K562 (cell line): ENCODE measurements at regions not wholly inside any gene's neighbourhood (a gene's known extent, or its start where the extent isn't known, plus 50 kb on each side); places are given as distances from the start of the nearest gene placed in this dataset.

Experiments
- ATAC-seq: fragments of 200-7000 bp; cut with Tn5 transposase; 3 replicates; pipeline ENCODE4 v1.9.1; 2020; ENCODE audit warnings: moderate library complexity
- BruUV-seq: library from RNA; stranded (reverse); fragments of 400-500 nt; replicated peaks from 2 replicates; lab custom pipeline; 2021; lab: Mats Ljungman, UMichigan
- CTCF ChIA-PET: fragments of 300-600 bp; formaldehyde crosslinking; extraction: SDS; loops from one replicate; lab custom pipeline; 2021; ENCODE audit warnings: low intra/inter-chr PET ratio; lab: Yijun Ruan, JAX
- POLR2A ChIA-PET: fragments of 300-600, 350-650 bp; sonication (Branson Sonifier 250); formaldehyde crosslinking; extraction: SDS; loops from one replicate; lab custom pipeline; 2021; ENCODE audit warnings: antibody characterized with exemption, inconsistent platforms; lab: Yijun Ruan, JAX
- DNase-seq, 4 experiments: peaks; one replicate each; pipeline versions ENCODE4 v3.0.0 to v3.0.0-alpha.2; 2011 to 2018; ENCODE audit warnings: low spot score in 3 of 4, mixed read lengths in 3 of 4; ENCODE audit errors: extremely low read depth in 1 of 4
- FAIRE-seq: peaks from 2 replicates; lab custom pipeline; 2011; peaks lifted over from hg19 to GRCh38; lab: Jason Lieb, UNC
- H2AFZ ChIP-seq: 2 replicates; pipeline ENCODE4 v1.6.0; 2011; ENCODE audit warnings: low read depth, low read length, control low read depth, inconsistent platforms
- H3K27ac ChIP-seq: fragments of 200-600 bp; 3 replicates; pipeline ENCODE4 v1.8.0; 2011; ENCODE audit warnings: low read depth, mild to moderate bottlenecking, control low read depth, inconsistent platforms, low read length, moderate library complexity, mixed read lengths; ENCODE audit errors: extremely low read depth
- H3K27me3 ChIP-seq, 2 experiments: fragments of 300-600 bp in 1 of 2; 2 replicates in 1 of 2; 3 replicates in 1 of 2; pipeline versions ENCODE4 v1.6.0 to v1.8.0; 2011; ENCODE audit warnings: inconsistent platforms in 2 of 2, low read length in 2 of 2, mild to moderate bottlenecking in 1 of 2, mixed read lengths in 1 of 2, moderate library complexity in 1 of 2; ENCODE audit not compliant: control insufficient read depth in 2 of 2, insufficient read depth in 2 of 2
- H3K36me3 ChIP-seq: fragments of 300-600 bp; 3 replicates; pipeline ENCODE4 v1.8.0; 2011; ENCODE audit warnings: mild to moderate bottlenecking, low read length, inconsistent platforms; ENCODE audit not compliant: control insufficient read depth, insufficient read depth
- H3K4me1 ChIP-seq, 2 experiments: fragments of 200-600 bp in 1 of 2; replicated peaks in 1 of 2; 2 replicates in 1 of 2; 3 replicates in 1 of 2; pipeline versions ENCODE4 v1.5.1 to v1.8.0; 2011; ENCODE audit warnings: inconsistent platforms in 2 of 2, low read length in 2 of 2, mild to moderate bottlenecking in 1 of 2, mixed read lengths in 1 of 2, moderate library complexity in 1 of 2; ENCODE audit not compliant: control insufficient read depth in 2 of 2, insufficient read depth in 2 of 2
- H3K4me2 ChIP-seq: 2 replicates; pipeline ENCODE4 v1.6.1; 2011; ENCODE audit warnings: low read length, control low read depth, inconsistent platforms, mixed read lengths; ENCODE audit not compliant: insufficient read depth
- H3K4me3 ChIP-seq: fragments of 200-600 bp; sonication (generic), shearing (Covaris generic); 2 replicates; pipeline ENCODE4 v1.5.1; 2016; ENCODE audit warnings: control low read depth, inconsistent platforms
- H3K79me2 ChIP-seq: fragments of 200-600 bp; 3 replicates; pipeline ENCODE4 v1.8.0; 2011; ENCODE audit warnings: low read length, inconsistent platforms; ENCODE audit not compliant: control insufficient read depth, insufficient read depth
- H3K9ac ChIP-seq, 2 experiments: 2 replicates each; pipeline versions ENCODE4 v1.6.0 to v1.6.1; 2011; ENCODE audit warnings: low read depth in 2 of 2, low read length in 2 of 2, control low read depth in 1 of 2, inconsistent platforms in 1 of 2, mild to moderate bottlenecking in 1 of 2, mixed read lengths in 1 of 2; ENCODE audit not compliant: insufficient read depth in 1 of 2
- H3K9me1 ChIP-seq: one replicate; pipeline ENCODE4 v1.6.0; 2011; ENCODE audit warnings: inconsistent platforms, mild to moderate bottlenecking, low read length, moderate library complexity; ENCODE audit not compliant: control insufficient read depth, insufficient read depth
- H3K9me3 ChIP-seq: replicated peaks from 2 replicates; pipeline ENCODE4 v1.5.1; 2011; ENCODE audit warnings: low read depth, low read length, inconsistent platforms; ENCODE audit not compliant: control insufficient read depth, insufficient read depth
- H4K20me1 ChIP-seq: replicated peaks from 2 replicates; pipeline ENCODE4 v1.6.1; 2011; ENCODE audit warnings: low read length, inconsistent platforms, mixed read lengths; ENCODE audit not compliant: control insufficient read depth, insufficient read depth
- CHD2 ChIP-seq: IDR thresholded peaks from 2 replicates; pipeline ENCODE4 v1.6.1; 2011; ENCODE audit warnings: low read depth, low read length
- E2F3 ChIP-seq: fragments of 250-450 bp; sonication (Bioruptor Pico); IDR thresholded peaks from 2 replicates; pipeline ENCODE4 v1.4.0; 2020; ENCODE audit warnings: mild to moderate bottlenecking
- MEF2D ChIP-seq: conservative IDR thresholded peaks from 2 replicates; pipeline ENCODE4 v1.6.1; 2016; ENCODE audit warnings: low read depth, missing genetic modification characterization, missing compliant biosample characterization
- NEUROD1 ChIP-seq: fragments of 150-350 bp; IDR thresholded peaks from 2 replicates; pipeline ENCODE4 v1.6.1; 2014; ENCODE audit warnings: borderline replicate concordance, low read length, low read depth; ENCODE audit not compliant: partially characterized antibody
- RFX1 ChIP-seq: fragments of 450-650 bp; IDR thresholded peaks from 2 replicates; pipeline ENCODE4 v1.6.1; 2016; ENCODE audit warnings: mild to moderate bottlenecking, moderate library complexity
- ZBTB8A ChIP-seq: fragments of 450-650 bp; IDR thresholded peaks from 2 replicates; pipeline ENCODE4 v1.6.1; 2018; ENCODE audit warnings: mild to moderate bottlenecking, moderate library complexity; ENCODE audit not compliant: partially characterized antibody
- WGBS: fragments of 100-300 bp; shearing (Covaris generic); methylation state at CpG from one replicate; pipeline ENCODE4 v1.1.6; 2016; ENCODE audit warnings: low coverage, mixed read lengths; ENCODE audit not compliant: insufficient coverage; ENCODE audit errors: missing lambda C conversion rate; 5-methylcytosine and 5-hydroxymethylcytosine counted together
- in situ Hi-C: fragments of 300-500 bp; cut with MboI; formaldehyde crosslinking; loops from 4 replicates; pipeline ENCODE4 v1.15.0; 2018; ENCODE audit warnings: inconsistent platforms, mixed read lengths
- intact Hi-C: fragments of 100-400 bp; cut with micrococcal nuclease; formaldehyde crosslinking; loops from 2 replicates; pipeline ENCODE4 v1.14.2; 2022
- TF ChIP-seq, protein P1 (sequence below): sonication (generic); IDR thresholded peaks from 2 replicates; pipeline ENCODE4 v1.6.1; 2016
- TF ChIP-seq, protein P2 (sequence below): conservative IDR thresholded peaks from 2 replicates; pipeline ENCODE4 v1.6.1; 2011; ENCODE audit warnings: low read depth, mild to moderate bottlenecking, low read length; ENCODE audit not compliant: control insufficient read depth
- TF ChIP-seq, protein P3 (sequence below): IDR thresholded peaks from 3 replicates; pipeline ENCODE4 v1.6.1; 2011; ENCODE audit warnings: borderline replicate concordance, mild to moderate bottlenecking; ENCODE audit not compliant: insufficient read length, insufficient read depth
- TF ChIP-seq, protein P4 (sequence below): sonication (generic); formaldehyde crosslinking; IDR thresholded peaks from 2 replicates; pipeline ENCODE4 v1.8.1; 2023; ENCODE audit warnings: mild to moderate bottlenecking, missing genetic modification reagents
- TF ChIP-seq, protein P5 (sequence below): sonication (generic); formaldehyde crosslinking; IDR thresholded peaks from 2 replicates; pipeline ENCODE4 v1.9.0; 2022; ENCODE audit warnings: mild to moderate bottlenecking, missing genetic modification reagents

DNA sequence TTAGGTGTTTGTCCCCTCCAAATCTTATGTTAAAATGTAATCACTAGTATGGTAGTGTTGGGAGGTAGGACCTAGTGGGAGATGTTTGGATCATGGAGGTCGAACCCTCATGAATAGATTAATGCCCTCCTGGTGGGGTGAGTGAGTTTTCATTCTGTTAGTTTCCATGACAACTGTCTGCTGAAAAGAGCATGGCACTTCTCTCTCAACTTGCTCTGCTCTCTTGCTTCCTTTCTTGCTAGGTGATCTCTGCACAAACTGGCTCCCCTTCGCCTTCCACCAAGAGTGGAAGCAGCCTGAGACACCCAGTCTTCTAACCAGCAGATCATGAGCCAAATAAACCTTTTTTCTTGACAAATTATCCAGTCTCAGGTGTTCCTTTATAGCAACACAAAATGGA, 853.9 kb downstream of the SORCS1 start:
- ATAC-seq = no peak
- ChIA-PET POLR2A (no interaction called here), CTCF (no interaction called here)
- intact Hi-C loops = no loop called here
- WGBS = 0% methylated on average over 2 of the region's 2 CpGs
- H3K79me2 ChIP-seq = no peaks in the 10 kb centered on the region
- no peak overlapping the region for H3K4me3 ChIP-seq
- no peak for DNase-seq
- no peaks in the 10 kb centered on the region for H3K9me1 ChIP-seq
- in situ Hi-C loops = no loop called here
- no peak overlapping the region for H3K27ac ChIP-seq
- no peaks in the 10 kb centered on the region for H3K4me1 ChIP-seq
- H3K36me3 ChIP-seq = no peaks in the 10 kb centered on the region
- H3K27me3 ChIP-seq = no peaks in the 10 kb centered on the region
- peak; percentile 9; the same call in 1 of the 2 replicates for TF ChIP-seq RFX1
- TF ChIP-seq, protein P1, sequence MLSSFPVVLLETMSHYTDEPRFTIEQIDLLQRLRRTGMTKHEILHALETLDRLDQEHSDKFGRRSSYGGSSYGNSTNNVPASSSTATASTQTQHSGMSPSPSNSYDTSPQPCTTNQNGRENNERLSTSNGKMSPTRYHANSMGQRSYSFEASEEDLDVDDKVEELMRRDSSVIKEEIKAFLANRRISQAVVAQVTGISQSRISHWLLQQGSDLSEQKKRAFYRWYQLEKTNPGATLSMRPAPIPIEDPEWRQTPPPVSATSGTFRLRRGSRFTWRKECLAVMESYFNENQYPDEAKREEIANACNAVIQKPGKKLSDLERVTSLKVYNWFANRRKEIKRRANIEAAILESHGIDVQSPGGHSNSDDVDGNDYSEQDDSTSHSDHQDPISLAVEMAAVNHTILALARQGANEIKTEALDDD = no peak
- no peak overlapping the region for H2AFZ ChIP-seq
- no TSS peak for BruUV-seq
- no peak overlapping the region for H3K9ac ChIP-seq
- H3K4me2 ChIP-seq = no peak overlapping the region
- no peak for FAIRE-seq
- no peaks in the 10 kb centered on the region for H4K20me1 ChIP-seq
- H3K9me3 ChIP-seq = no peaks in the 10 kb centered on the region

DNA sequence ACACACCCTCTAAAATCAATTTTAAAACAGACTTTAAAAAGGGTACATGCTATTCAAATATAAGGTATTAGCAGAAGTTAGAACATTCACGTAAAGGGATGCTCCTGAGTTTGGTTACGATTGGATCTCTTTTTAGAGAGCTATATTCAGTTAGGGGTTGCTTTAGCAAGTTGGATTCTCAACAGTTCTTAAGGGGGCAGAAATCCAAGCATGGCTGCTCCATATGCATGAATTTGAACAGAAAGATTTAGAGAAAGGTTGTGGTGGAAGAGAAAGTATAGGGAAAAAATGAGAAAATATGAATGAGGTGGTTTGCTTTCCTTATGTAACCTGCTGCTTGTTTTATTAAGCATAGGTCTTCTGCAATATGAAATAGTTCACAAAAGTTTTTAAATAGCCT, 855.1 kb downstream of the SORCS1 start:
- no peak overlapping the region for H3K4me2 ChIP-seq
- CTCF ChIA-PET = no interaction called here
- 0% methylated on average over 2 of the region's 2 CpGs for WGBS
- no peak for TF ChIP-seq E2F3 (CRISPR knock-in tag)
- no peak for TF ChIP-seq ZBTB8A
- TF ChIP-seq, protein P2, sequence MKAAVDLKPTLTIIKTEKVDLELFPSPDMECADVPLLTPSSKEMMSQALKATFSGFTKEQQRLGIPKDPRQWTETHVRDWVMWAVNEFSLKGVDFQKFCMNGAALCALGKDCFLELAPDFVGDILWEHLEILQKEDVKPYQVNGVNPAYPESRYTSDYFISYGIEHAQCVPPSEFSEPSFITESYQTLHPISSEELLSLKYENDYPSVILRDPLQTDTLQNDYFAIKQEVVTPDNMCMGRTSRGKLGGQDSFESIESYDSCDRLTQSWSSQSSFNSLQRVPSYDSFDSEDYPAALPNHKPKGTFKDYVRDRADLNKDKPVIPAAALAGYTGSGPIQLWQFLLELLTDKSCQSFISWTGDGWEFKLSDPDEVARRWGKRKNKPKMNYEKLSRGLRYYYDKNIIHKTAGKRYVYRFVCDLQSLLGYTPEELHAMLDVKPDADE = no peak
- no peak for TF ChIP-seq CHD2
- TF ChIP-seq, protein P3, sequence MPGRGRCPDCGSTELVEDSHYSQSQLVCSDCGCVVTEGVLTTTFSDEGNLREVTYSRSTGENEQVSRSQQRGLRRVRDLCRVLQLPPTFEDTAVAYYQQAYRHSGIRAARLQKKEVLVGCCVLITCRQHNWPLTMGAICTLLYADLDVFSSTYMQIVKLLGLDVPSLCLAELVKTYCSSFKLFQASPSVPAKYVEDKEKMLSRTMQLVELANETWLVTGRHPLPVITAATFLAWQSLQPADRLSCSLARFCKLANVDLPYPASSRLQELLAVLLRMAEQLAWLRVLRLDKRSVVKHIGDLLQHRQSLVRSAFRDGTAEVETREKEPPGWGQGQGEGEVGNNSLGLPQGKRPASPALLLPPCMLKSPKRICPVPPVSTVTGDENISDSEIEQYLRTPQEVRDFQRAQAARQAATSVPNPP = no peak
- TF ChIP-seq, protein P4, sequence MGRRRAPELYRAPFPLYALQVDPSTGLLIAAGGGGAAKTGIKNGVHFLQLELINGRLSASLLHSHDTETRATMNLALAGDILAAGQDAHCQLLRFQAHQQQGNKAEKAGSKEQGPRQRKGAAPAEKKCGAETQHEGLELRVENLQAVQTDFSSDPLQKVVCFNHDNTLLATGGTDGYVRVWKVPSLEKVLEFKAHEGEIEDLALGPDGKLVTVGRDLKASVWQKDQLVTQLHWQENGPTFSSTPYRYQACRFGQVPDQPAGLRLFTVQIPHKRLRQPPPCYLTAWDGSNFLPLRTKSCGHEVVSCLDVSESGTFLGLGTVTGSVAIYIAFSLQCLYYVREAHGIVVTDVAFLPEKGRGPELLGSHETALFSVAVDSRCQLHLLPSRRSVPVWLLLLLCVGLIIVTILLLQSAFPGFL = no peak
- TF ChIP-seq, protein P5, sequence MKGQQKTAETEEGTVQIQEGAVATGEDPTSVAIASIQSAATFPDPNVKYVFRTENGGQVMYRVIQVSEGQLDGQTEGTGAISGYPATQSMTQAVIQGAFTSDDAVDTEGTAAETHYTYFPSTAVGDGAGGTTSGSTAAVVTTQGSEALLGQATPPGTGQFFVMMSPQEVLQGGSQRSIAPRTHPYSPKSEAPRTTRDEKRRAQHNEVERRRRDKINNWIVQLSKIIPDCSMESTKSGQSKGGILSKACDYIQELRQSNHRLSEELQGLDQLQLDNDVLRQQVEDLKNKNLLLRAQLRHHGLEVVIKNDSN (CRISPR knock-in tag) = no peak
- TF ChIP-seq MEF2D (tag) = no peak
- TF ChIP-seq NEUROD1 = no peak
- DNase-seq (no peak), FAIRE-seq (no peak), ATAC-seq (no peak)
- H3K4me3 ChIP-seq = no peak overlapping the region
- intact Hi-C loops (no loop called here), in situ Hi-C loops (no loop called here)
- no peaks in the 10 kb centered on the region for H3K36me3 ChIP-seq
- H3K9me3 ChIP-seq = no peaks in the 10 kb centered on the region
- no TSS peak for BruUV-seq
- no peak overlapping the region for H3K27ac ChIP-seq
- no peaks in the 10 kb centered on the region for H4K20me1 ChIP-seq
- no peak overlapping the region for H3K9ac ChIP-seq
- H2AFZ ChIP-seq = no peak overlapping the region
- POLR2A ChIA-PET = no interaction called here
- no peaks in the 10 kb centered on the region for H3K4me1 ChIP-seq
- no peaks in the 10 kb centered on the region for H3K27me3 ChIP-seq
- H3K9me1 ChIP-seq = no peaks in the 10 kb centered on the region
- H3K79me2 ChIP-seq = no peaks in the 10 kb centered on the region
